GM10266 (cell line): ENCODE measurements at regions not wholly inside any gene's neighbourhood (a gene's known extent, or its start where the extent isn't known, plus 50 kb on each side); places are given as distances from the start of the nearest gene placed in this dataset.

Experiments used
- DNase-seq: peaks from one replicate; pipeline ENCODE4 v3.0.0; 2012; ENCODE audit errors: extremely low spot score
- TF ChIP-seq, protein P1 (sequence below): IDR thresholded peaks from 2 replicates; pipeline ENCODE4 v1.5.1; 2012; ENCODE audit warnings: mild to moderate bottlenecking, low read depth; ENCODE audit not compliant: control insufficient read depth, insufficient read depth; ENCODE audit errors: missing control alignments

GRCh38 chr16:49920397-49920796, 64.5 kb upstream of the ZNF423 start:
- no peak for DNase-seq
- TF ChIP-seq, protein P1, sequence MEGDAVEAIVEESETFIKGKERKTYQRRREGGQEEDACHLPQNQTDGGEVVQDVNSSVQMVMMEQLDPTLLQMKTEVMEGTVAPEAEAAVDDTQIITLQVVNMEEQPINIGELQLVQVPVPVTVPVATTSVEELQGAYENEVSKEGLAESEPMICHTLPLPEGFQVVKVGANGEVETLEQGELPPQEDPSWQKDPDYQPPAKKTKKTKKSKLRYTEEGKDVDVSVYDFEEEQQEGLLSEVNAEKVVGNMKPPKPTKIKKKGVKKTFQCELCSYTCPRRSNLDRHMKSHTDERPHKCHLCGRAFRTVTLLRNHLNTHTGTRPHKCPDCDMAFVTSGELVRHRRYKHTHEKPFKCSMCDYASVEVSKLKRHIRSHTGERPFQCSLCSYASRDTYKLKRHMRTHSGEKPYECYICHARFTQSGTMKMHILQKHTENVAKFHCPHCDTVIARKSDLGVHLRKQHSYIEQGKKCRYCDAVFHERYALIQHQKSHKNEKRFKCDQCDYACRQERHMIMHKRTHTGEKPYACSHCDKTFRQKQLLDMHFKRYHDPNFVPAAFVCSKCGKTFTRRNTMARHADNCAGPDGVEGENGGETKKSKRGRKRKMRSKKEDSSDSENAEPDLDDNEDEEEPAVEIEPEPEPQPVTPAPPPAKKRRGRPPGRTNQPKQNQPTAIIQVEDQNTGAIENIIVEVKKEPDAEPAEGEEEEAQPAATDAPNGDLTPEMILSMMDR, result no peak

GRCh38 chr16:49921106-49921505, 65.2 kb upstream of the ZNF423 start:
- no peak for DNase-seq
- TF ChIP-seq, protein P1, result no peak

GRCh38 chr16:49921791-49922456, 66.0 kb upstream of the ZNF423 start:
- DNase-seq, result peak; percentile 60
- TF ChIP-seq, protein P1, result peak; percentile 53

DNA sequence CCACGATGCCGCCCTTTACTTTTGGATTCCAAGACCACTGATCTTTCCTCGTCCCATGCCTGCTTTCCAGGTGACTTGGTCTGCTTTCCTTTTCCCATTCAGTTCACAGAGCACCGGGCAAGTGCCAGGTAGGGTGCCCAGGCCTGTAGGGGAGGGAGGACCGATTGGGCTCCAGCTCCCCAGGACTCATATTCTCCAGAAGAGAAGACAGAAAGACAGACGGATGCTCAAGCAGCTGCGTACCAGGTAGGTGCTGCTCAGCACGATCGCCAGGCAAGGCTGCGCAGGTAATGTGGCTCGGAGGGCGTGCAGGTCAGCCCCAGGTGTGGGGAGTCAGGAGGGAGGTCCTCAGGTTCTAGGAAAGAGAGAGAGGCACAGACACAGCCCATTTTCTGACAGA, 67.5 kb upstream of the ZNF423 start:
- TF ChIP-seq, protein P1, result no peak
- DNase-seq, result no peak

DNA sequence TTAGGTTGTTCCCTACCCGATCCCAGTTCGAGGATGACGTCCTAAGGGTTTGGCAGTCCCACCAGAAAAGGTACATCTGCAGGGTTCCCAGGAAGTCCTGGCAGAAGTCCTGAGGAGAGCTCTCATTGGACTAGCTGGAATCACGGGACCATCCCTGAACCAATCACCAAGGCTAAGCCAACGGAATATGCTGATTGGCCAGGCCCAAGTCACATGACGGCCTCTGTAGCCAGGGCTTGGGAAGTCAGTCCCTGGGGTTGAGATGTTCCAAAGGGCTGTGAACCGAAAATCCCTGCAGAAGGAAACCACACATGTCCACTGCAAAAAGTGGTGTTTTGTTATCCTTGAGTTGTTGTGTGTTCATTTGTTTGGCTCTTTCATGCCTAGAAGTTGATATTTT, 68.2 kb upstream of the ZNF423 start:
- TF ChIP-seq, protein P1, result no peak
- DNase-seq, result no peak

DNA sequence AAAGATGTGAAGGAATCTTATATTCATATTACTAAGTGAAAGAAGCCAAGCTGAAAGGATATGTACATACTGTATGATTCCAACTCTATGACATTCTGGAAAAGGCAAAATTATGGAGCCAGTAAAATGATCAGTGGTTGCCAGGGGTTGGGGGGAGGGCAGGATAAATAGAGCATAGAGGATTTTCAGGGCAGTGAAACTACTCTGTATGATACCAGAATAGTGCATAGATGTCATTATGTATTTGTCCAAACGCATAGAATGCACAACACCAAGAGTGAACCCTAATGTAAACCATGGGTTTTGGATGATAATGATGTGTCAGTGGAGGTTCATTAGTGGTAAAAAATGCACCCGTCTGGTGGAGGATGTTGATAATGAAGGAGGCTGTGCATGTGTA, 71.0 kb upstream of the ZNF423 start:
- TF ChIP-seq, protein P1, result no peak
- no peak for DNase-seq

GRCh38 chr16:49928176-49929041, 72.5 kb upstream of the ZNF423 start:
- TF ChIP-seq, protein P1, result no peak
- no peak for DNase-seq
